Cardiac fibroblast (primary cell): ENCODE measurements at regions not wholly inside any gene's neighbourhood (a gene's known extent, or its start where the extent isn't known, plus 50 kb on each side); places are given as distances from the start of the nearest gene placed in this dataset.

Experiments used
- DNase-seq, 2 donors: peaks; one replicate each; pipeline versions ENCODE4 v3.0.0 to v3.0.0-alpha.2; 2010; ENCODE audit warnings: low read depth in 2 of 2
- H3K4me3 ChIP-seq, 2 donors: replicated peaks in 1 of 2; 1 replicate in 1 of 2; 2 replicates in 1 of 2; pipeline ENCODE4 v1.5.1; 2011; ENCODE audit warnings: low read depth in 2 of 2, low read length in 2 of 2, mild to moderate bottlenecking in 2 of 2, moderate library complexity in 1 of 2
- CTCF ChIP-seq: IDR thresholded peaks from one replicate; pipeline ENCODE4 v1.5.1; 2011; ENCODE audit warnings: low read depth, mild to moderate bottlenecking, low read length, inconsistent platforms

DNA sequence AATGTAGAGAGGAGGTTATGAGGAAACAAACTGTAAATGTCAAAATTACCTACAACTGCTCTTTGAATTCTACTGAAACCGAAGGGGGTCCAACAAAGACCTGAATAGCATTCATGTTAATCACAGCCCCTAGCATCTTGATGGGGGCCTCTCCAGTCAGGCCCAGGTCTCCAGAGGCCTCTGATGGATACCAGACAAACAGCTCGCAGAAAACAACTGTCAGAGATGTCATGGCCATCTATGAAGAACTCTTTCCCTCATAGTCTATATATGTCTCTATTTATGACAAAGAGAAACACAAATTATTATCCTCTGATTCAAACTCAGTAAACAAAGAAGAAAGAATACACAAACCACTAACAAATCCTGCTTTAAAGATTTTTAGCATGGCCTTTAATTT is 432.6 kb downstream of the CAAP1 start:
- DNase-seq = no peak
- H3K4me3 ChIP-seq = no peak overlapping the region
- TF ChIP-seq CTCF = no peak

DNA sequence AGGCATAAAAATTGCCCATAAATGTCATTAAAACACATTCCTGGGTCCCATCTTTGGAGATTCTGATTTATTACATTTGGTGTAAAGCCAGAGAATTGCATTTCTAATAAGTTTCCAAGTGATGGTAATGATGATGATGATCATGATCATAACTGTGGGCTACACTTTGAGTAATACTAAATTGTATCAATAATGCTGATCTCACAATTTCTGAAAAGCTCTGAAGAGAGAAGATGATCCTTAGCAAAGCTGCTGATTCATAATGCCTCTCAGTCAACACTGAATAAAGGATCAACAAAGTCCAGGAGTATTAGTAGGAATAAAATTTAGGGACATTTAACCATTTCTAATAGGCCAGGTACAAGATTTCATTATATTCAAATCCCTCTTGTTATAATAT is 434.5 kb downstream of the CAAP1 start:
- no peak for DNase-seq
- H3K4me3 ChIP-seq = no peak overlapping the region
- no peak for TF ChIP-seq CTCF

GRCh38 chr9:26457151-26457550 is 435.5 kb downstream of the CAAP1 start:
- DNase-seq = no peak
- no peak overlapping the region for H3K4me3 ChIP-seq
- TF ChIP-seq CTCF = no peak

- H3K4me3 ChIP-seq = no peak overlapping the region
- no peak for TF ChIP-seq CTCF
- DNase-seq = no peak
Observed at GRCh38 chr9:26439061-26439624, 453.5 kb downstream of the CAAP1 start.

DNA sequence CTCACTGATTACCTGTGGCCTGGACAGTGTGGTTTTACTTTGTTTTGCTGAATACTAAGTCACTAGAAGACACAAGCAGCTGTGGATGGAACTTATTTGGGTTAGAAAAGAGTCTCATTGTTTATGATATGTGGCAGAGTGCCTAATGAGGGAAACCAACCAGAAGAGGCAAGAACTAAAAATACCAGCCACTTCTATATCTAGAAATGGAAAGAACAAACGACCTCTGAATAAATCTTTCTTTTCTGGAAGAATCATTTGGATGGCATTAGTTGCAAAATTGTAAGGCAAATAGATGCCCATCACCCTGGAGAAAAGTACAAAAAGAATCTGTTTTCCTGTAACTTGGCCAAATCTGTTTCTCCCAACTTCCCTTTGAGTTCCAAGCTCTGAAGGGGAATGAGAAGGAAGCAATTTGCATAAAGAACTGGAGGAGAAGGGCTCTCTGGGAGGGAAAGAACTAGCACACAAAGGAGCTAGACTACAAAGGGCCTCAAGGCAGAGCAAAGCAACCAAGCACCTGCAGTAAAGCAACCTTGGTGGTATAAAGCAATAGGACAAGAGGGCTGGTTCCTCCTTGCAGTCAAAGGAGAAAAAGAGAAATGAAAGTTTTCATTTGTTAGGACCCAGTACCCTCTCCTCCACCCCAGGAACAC is 455.4 kb downstream of the CAAP1 start:
- TF ChIP-seq CTCF = no peak
- no peak for DNase-seq
- no peak overlapping the region for H3K4me3 ChIP-seq

- TF ChIP-seq CTCF = no peak
- DNase-seq = no peak
- H3K4me3 ChIP-seq = no peak overlapping the region
Observed at GRCh38 chr9:26426551-26427131, 466.0 kb downstream of the CAAP1 start.
